Retinal pigment epithelial cell (primary cell): ENCODE measurements at regions not wholly inside any gene's neighbourhood (a gene's known extent, or its start where the extent isn't known, plus 50 kb on each side); places are given as distances from the start of the nearest gene placed in this dataset.

Experiments
- DNase-seq: peaks from one replicate; pipeline ENCODE4 v3.0.0-alpha.2; 2010; ENCODE audit warnings: low read depth
- H3K4me3 ChIP-seq: 2 replicates; pipeline ENCODE4 v1.5.1; 2011; ENCODE audit warnings: mild to moderate bottlenecking, low read length, control low read depth, moderate library complexity
- CTCF ChIP-seq: conservative IDR thresholded peaks from 2 replicates; pipeline ENCODE4 v1.5.1; 2011; ENCODE audit warnings: low read depth, low read length, control low read depth, inconsistent platforms

- no peak for DNase-seq
- no peak for TF ChIP-seq CTCF
- H3K4me3 ChIP-seq = no peak overlapping the region
These were observed 191.6 kb upstream of the AGAP1 start for GRCh38 chr2:235302263-235302662.

- TF ChIP-seq CTCF = no peak
- no peak for DNase-seq
- H3K4me3 ChIP-seq = no peak overlapping the region
These were observed 190.1 kb upstream of the AGAP1 start for GRCh38 chr2:235303499-235304291.

DNA sequence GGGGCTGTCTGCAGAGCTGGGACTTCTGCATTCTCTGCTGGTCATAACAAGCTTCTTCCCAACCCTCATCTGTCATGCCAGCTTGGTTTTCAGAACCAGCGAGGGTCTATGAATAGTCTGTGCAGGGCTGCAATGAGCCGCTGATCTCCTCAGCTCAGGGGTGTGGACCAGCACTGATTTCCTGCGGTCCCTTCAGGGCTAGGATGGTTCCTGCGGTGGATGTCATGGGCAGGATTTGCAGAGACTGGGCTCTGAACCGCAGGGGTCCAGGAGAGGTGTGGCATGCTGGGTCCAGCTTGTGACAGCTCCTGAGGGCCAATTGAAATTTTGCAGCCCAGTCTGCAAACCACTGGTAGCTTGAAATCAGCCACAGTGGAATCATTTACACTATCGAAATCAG lies 188.2 kb upstream of the AGAP1 start:
- no peak for TF ChIP-seq CTCF
- no peak overlapping the region for H3K4me3 ChIP-seq
- no peak for DNase-seq

DNA sequence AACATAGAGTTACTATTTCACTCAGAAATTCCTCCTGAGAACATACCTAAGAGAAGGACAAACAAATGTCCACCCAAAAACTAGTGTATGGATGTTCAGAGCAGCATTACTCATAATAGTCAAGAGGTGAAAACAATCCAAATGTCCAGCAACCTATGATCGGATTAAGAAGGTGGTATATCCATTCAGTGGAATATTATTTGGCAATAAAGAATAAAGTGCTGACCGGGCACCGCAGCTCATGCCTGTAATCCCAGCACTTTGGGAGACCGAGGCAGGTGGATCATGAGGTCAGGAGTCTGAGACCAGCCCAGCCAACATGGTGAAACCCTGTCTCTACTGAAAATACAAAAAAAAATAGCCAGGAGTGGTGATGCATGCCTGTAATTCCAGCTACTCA lies 182.8 kb upstream of the AGAP1 start:
- no peak overlapping the region for H3K4me3 ChIP-seq
- no peak for DNase-seq
- TF ChIP-seq CTCF = no peak

DNA sequence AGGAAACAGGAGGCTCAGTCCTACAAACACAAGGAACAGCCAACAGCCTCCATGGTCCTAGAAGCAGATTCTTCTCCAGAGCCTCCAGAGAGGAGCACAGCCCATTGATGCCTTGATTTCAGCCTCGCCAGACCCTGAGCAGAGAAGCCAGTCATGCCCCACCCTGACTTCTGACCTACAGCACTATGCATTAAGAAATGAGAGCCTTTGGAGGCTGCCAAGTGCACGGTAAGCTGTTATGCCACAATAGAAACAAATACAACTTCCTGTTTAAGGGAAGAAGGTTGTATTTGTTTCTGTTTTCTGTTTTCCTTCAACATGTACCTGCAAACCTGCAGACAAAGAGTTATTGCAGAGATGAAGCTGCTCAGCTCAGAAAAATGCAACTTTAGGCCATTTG lies 181.3 kb upstream of the AGAP1 start:
- no peak overlapping the region for H3K4me3 ChIP-seq
- DNase-seq = no peak
- TF ChIP-seq CTCF = no peak

GRCh38 chr2:235314371-235314930 lies 179.4 kb upstream of the AGAP1 start:
- no peak overlapping the region for H3K4me3 ChIP-seq
- TF ChIP-seq CTCF = no peak
- peak; percentile 57 for DNase-seq

- no peak for DNase-seq
- no peak overlapping the region for H3K4me3 ChIP-seq
- no peak for TF ChIP-seq CTCF
These were observed 174.7 kb upstream of the AGAP1 start for GRCh38 chr2:235319095-235319494.
